CD4-positive, alpha-beta T cell treated with Interleukin-17A for 4 hours (primary cell): ENCODE measurements at regions not wholly inside any gene's neighbourhood (a gene's known extent, or its start where the extent isn't known, plus 50 kb on each side); places are given as distances from the start of the nearest gene placed in this dataset.
"Not testable (repeated sequence)": the region's sequence is repeated elsewhere in the genome, so short reads cannot be mapped to it uniquely, and the experiment has no call there.

ENCODE experiments used
- DNase-seq: peaks from one replicate; pipeline ENCODE4 v3.0.0-alpha.2; 2020; ENCODE audit warnings: mixed read lengths

DNA sequence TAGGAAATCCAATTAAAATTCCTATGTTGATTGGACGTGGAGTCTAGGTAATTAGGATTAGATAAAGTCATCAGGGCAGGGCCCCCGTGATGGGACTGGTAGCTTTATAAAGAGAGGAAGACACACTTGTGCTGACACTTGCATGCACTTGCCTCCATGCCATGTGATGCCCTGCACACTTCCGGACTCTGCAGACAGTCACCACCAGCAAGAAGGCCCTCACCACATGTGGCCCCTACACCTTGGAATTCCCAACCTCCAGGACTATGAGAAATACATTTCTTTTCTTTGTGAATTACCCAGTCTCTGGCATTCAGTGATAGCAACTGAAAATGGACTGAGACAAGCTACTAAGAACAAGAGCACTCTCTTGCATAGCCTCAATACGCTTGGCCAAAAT is 90.6 kb downstream of the CRYGS start:
- no peak for DNase-seq

DNA sequence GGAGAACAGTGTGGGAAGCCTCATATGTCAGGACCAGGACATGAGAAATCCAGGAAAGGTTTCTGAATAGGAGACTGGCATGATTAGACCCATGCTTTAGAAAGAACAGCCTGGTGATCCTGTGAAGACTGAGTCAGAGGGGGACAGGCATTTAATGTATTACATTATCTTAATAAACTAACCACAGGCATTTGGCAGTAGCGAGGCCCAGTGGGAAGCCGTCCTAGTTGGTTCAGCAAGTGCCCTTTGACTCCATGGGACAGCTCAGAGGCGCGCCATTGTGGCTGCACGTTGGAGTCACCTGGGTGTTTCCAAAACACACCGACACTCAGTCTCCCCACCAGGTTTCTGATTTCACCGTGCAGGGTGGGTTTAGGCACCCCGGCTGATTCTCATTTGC is 90.5 kb upstream of the DGKG start:
- no peak for DNase-seq

DNA sequence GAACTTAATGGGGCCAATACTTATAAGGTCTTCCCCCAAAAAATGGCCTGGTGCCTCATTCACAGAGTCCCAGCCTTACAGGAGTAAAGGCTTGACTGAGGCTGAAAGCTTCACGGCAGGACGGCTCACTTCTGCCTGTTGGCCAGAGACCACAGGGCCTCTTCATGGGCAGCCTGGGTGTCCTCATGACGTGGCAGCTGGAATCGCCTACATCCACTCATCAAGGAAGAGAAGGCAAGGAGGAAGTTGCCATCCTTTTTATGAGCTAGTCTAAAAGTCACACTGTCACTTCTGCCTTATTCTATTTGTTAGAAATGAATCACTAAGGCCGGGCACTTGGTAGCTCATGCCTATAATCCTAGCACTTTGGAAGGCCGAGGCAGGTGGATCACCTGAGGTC is 89.3 kb upstream of the DGKG start:
- DNase-seq, result no peak

DNA sequence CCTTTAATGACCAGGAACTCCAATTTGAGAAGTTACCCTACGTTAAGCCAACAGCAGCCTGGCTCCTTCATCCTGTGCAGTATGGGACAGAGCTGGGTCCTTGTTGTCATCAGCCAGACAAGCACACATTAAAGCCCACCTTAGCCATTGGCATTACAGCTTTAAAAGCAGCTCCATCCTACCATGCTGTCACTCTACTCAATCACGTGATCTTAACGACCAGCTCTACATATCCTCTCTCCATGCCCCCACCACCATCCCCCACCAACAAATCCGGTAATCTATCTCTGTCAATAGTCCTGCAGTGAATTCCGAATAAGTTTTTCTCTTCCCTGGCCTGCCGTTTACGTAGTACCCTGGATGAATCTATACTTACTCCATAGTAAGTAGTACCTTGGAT is 82.9 kb upstream of the DGKG start:
- no peak for DNase-seq

DNA sequence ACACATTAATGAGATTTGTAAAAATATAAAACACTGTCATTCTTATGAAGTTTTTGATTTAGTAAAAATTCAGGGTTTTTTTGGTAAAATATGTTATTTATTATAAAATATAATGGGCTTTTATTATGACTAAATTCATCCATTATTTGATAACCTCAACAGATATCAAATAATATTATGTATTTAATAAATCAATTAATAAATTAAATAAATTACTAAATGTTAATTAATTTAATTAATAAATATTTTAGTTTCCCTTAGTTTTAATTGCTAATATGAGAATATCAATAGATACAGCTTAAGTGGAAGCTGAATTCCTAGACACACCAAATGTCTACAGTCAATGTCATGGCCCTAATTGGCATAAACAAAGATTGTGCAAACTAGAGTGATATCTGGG is 82.3 kb upstream of the DGKG start:
- DNase-seq, result no peak

DNA sequence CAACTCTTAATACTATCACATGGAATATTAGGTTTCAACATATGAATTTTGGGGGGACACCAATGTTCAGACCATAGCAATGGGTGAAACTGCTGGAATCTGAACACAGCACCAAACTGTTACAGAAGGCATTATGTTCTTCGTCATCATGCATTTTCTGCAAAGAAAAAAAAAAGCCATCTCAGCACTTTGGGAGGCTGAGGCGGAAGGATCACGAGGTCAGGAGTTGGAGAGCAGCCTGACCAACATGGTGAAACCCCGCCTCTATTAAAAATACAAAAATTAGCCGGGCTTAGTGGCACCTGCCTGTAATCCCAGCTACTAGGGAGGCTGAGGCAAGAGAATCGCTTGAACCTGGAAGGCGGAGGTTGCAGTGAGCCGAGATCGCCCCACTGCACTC is 80.9 kb upstream of the DGKG start:
- not testable (repeated sequence) for DNase-seq

DNA sequence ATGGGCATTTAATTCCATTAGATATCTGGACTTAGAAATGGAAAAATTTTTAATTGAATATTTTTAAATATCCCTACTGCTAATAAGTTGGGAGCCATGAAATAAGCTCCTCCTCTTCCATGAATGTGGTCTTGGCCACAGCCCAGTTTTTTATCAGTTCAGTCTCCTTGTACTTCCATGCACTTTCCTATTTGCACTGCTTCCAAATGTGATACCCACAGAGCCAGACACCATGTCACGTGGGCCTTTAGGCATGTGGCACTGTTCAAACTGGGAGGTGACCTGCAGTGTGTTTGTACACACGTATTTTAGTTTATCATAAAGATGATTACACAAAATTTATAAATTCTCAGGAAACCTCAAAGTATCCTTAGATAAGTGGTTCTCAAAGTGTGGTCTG is 80.1 kb upstream of the DGKG start:
- DNase-seq, result no peak

DNA sequence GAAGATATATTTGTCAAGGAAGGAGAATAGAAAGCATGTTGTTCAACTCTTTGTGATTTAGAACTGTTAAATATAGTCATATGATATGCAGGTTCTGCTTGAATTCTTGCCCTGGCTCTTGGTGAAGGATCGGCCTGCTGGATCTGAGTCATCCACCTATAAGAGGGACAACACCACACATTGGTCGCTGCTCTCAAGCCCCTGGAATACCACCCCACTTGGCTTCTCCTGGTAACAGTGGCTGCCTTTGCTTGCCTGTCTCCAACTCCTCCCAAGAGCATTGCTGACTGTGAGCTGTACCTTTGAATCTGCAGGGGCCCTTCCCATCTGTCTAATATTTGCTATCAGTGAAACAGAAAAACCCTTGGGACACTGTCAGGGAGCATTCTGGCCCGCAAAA is 78.9 kb upstream of the DGKG start:
- DNase-seq, result no peak

DNA sequence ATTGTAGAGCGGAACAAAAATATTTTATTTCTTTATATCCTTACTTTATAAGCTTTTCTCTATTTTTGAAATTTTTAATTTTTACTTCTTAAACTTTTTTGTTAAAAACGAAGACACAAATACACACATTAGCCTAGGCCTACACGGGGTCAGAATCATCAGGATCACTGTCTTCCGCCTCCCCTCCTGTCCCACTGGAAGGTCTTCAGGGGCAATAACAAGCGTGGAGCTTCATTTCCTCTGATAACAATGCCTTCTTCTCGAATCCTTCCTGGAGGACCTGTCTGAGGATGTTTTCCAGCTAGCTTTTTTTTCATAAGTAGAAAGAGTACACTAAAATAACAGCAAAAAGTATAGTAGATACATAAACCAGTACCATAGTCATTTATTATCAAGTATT is 77.7 kb upstream of the DGKG start:
- no peak for DNase-seq

DNA sequence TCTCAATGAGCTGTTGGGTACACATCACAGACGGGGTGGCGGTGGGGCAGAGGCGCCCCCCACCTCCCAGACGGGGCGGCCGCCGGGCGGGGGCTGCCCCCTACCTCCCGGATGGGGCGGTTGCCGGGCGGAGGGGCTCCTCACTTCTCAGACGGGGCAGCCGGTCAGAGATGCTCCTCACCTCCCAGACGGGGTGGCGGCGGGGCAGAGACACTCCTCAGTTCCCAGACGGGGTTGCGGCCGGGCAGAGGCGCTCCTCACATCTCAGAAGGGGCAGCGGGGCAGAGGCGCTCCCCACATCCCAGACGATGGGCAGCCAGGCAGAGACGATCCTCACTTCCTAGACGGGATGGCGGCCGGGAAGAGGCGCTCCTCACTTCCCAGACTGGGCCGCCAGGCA is 73.3 kb upstream of the DGKG start:
- DNase-seq, result not testable (repeated sequence)

DNA sequence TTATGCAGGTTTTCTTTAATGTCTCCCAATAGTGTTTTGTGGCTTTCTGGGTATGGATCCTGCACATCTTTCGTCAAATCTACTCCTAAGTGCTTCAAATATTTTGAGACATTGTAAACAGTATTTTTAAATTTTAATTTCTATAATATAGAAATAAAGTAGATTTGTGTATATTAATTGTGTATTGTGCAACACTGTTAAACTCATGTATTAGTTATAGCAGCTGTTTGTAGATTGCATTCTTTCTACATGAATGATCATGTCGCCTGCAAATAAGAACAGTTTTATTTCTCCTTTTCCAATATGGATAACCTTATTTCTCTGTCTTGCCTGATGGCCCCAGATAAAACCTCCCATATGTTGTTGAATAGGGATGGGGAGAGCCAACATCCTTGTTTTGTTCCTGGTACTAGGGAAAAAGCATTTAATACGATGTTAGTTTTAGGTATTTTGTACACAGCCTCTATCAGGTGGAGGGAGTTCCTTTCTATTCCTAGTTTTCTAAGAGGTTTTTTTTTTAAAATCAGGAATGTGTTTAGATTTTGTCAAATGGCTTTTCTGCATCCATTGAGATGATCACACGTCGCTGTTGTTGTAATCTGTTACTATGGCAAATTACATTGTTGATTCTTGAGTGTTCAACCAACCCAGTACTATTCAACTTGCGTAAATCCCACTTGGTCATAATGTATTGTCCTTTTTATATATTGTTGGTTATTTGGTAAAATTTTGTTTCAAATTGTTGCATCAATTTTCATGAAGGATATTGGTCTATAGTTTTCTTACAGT is 71.1 kb upstream of the DGKG start:
- DNase-seq, result no peak

DNA sequence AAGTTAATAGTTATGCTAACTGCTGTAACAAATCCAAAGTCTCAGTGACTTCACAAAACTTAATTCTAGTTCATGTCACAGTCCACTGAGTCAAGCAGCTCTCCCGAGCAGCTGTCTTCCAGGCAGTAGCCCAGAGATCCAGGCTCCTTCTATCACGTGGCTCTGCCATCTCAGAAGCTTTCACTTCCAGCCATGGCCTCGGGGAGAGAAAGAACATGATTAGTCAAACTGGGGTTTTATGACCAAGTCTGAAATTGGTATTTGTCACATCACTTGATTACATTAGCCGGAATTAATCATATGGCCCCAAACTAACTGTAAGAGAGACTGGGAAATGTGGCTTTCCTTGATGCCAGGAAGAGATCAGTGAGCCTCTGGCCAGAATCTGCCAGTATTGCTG is 70.2 kb upstream of the DGKG start:
- no peak for DNase-seq

DNA sequence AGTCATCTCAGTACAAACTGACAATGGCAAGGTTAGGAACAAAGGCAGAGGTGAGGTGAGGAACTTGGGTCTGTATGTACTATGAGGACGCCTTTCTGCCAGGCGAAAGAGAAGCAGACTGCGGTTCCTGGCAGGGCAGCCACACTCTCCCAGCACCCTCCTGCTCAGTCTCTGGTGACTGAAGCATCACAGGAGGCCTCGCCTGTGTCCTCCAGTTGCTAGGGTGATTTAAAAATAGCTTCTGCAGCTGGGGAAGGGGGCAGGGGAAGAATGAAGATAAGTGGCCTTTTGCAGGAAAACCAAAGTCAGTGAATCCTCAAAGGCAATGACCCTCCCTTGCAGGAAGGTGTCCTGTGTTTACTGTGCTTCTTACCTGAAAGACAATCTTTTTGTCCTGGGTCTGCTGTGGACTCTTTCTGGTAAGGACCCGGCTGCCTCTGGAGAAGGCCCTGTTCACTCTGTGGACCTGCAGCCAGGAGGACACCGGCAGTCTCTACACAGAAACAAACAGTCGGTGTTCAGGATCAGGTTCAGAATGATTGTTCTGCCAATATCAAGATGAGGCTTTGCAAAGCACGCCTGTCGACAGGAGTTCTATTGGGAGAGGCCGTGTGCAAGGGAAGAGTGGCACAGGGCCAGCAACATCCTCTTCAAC is 65.7 kb upstream of the DGKG start:
- DNase-seq, result no peak

DNA sequence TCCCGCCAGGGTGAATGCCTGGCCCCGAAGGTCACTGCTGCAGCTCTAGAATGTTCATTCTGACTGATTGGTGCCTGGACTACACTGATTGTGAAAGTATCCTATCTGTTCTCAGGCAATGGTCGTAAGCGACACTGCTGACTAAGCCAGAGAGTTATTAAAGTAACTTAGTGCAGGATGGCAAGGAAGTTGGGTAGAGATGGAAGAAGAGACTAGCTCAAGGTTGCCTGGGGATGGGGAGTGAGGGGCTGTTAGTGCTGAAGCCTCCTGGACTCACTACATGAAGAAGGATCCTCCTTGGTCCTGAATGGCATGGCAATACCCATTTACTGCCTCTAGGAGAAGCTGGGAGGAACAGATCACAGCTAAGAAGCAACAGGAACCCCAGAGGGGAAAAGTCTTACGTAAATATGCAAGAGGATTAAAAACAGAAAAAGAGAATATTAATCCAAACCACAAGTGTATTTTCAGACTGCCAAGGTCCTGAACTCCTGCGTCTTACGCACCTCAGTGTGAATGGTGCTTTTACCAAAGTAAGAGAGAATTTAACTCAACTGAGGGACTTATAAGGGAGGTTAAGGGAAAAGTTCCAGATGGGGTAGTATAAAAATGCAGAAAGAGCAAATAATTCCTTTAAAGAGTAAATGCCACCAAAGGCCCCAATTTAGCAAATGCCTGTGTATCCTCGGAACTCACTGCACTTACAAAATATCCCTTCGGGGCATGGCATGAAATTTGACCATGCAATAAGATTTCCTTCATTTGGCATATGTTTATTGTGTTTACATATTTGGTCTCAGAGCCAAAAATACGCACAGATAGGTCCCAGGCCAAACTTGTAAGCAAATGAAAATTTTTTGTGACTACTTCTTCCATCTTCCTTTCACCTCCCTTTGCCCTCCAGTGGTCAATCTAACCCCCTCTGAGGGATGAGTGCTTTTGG is 64.0 kb upstream of the DGKG start:
- DNase-seq, result no peak

DNA sequence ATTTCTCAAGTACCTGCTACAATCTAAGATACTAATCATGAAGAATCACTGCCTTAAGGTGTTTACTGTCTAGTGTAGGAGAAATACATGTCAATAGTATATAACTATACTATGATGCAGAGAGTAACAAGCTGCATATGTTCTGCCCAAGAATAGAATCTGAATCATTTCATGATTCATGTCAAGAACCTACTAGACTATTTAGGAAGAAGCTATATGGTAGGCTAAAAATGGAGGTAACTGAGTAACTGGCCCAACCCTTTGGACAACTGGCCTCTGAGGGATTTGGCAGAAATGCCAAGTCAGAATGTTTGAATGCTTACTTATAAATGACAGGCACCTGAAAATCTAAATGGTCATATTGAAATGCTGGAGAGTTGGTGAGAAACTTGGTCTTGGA is 59.9 kb upstream of the DGKG start:
- DNase-seq, result no peak

DNA sequence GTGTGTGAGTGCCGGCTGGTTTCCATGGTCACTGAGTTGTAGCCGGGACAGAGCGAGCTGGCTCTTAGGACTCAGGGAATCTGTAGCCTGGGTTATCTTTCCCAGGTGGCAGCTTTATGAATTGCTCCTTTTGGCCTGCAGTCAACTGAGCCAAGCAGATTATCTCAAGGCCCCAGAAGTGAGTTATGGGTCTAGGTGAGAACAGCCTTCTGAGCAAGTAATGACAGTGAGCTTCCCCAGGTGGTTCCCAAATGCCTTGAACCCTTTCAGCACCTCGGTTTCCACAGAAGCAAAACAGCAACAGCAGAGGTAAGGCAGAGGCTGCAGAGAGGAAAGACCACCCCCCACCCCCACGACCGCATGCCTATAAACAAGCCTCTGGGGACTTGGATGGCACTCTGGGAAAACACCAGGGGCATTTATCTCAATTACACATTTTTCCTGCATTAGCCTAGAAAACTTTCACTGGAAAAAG is 56.7 kb upstream of the DGKG start:
- no peak for DNase-seq

DNA sequence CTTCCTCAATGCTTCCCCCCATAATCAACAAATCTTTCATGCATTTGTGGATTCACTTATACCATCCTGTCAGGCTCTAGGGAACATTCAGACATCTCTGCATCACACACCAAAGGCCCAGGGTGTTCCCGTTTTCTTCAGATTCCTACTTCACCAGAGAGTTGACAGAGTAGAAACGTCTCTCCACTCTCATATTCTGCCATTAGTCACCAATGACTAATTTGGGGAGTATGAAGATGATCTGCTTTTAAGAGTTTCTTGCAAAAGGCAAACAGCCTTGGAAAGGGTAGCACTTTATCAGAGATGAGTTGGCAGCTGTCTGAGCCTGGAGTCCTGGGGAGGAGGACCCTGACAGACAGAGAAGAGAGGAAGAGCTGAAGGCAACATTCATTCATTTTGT is 55.8 kb upstream of the DGKG start:
- no peak for DNase-seq

DNA sequence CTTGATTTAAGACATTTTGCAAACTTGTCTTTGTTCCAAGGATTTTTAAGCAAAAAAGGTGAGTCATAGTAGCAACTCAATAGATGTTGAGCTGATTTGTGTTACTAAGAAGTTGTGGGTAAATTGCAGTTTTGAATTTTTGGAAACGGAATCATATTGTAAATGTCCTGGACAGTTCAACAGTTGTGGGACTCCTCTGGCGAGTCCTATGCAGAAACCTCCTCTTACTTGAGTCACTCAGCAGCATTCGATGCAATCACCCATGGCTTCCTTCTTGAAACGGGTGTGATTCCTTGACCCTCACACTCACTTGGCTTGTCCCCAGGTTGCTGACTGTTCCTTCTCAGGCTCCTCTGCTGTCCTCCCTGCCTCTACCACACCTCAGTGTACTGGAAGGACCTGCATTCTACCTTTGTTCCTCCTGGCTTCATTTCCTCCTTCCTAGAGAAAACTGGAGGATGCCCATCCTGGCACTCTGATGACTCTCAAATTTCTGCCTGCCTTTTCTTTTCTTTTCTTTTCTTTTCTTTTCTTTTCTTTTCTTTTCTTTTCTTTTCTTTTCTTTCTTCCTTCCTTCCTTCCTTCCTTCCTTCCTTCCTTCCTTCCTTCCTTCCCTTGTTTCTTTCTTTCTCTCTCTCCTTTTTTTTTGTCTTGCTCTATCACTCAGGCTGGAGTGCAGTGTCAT is 52.8 kb upstream of the DGKG start:
- no peak for DNase-seq

DNA sequence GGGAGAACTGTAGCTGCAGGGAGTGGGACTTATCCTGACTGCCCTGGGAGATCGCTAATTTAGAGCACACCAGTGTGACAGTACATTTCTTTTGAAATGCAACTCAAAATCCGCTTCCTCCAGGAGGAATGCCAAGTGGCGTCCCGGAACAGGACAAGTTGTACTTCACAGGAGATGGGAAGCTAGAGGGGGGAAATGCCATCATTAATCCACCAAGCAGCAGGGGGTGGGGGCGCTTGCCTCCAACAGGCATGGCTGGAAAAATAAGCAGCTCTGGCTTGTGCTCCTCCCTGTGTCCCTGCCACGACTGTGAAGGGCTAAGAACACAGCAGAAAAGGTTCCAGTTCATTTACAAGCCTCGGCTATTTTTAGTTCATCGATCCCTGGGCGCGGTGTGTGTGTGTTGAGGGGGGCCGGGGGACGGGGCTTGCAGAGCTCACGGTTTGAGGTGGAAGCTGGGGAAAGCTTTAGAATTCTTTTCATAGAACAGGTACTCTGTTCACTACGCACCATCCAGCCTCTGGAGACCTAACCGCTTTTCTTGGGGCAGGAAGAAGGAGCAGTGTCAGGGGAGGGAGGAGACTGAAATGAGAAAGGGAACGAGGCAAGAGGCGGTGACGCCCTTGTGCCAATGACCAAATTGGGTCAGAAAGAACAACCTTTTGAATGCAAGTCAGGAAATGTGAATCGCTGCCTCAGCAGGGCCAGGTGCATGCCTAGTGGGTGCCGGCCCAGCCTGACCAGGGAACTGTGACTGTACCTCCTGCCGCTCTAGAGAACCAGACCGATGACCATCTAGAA is 51.8 kb upstream of the DGKG start:
- DNase-seq, result peak; percentile 8

DNA sequence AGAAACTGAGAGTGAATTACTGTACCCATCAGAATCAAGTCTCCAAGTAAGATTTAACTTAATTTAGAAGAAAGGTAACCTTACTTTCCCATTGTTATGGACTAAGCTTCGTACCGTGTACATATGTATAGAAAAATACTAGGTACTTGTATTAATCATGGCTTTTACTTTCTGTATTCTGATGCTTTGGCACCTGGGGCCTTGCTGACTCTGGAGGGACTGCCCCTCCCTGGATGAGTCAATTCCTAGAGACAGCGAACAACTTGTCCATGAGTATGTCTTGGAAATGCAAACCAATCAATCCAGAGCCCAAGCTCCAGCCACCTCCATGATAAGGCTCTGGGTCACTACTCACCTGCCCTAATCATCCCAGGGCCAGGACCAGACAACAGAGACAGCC is 50.0 kb upstream of the DGKG start:
- no peak for DNase-seq
